ENCODE measurements at regions not wholly inside any gene's neighbourhood (a gene's known extent, or its start where the extent isn't known, plus 50 kb on each side); places are given as distances from the start of the nearest gene placed in this dataset.

DNA sequence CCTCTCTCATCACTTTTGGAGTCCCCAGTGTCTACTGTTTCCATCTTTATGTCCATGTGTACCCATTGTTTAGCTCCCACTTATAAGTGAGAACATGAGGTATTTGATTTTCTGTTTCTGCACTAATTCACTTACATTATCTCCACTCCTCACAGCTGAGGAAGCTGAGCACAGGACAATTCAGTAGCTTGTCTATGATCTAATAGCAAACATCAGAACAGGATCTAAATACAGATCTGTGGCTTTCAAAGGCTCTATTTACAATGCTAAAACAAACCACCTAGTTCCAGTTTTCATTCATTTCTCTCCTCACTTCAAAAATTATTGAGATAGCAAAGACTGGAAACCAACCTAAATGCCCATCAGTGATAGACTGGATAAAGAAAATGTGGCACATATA lies 52.0 kb upstream of the DDX18 start:
- no peaks in the 10 kb centered on the region for H3K9me3 ChIP-seq (ENCODE audit: control insufficient read depth in 4 of 4, low read length in 3 of 4)
- H3K27ac ChIP-seq (ENCODE audit: low read depth in 1 of 2, low read length in 2 of 2) = no peak overlapping the region
- no peaks in the 10 kb centered on the region for H3K27me3 ChIP-seq (ENCODE audit: control insufficient read depth in 4 of 4, insufficient read depth in 4 of 4, low read length in 3 of 4)
- TF ChIP-seq, protein P1, sequence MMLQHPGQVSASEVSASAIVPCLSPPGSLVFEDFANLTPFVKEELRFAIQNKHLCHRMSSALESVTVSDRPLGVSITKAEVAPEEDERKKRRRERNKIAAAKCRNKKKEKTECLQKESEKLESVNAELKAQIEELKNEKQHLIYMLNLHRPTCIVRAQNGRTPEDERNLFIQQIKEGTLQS (IDR thresholded peaks at IDR 0.05) = no peak
- TF ChIP-seq TAF1 (conservative IDR thresholded peaks at IDR 0.05) = no peak
- TF ChIP-seq YY1 (IDR thresholded peaks at IDR 0.05) = no peak
- TF ChIP-seq, protein P2, sequence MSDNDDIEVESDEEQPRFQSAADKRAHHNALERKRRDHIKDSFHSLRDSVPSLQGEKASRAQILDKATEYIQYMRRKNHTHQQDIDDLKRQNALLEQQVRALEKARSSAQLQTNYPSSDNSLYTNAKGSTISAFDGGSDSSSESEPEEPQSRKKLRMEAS (IDR thresholded peaks at IDR 0.05) = no peak
- no peak for TF ChIP-seq EGR1 (IDR thresholded peaks at IDR 0.05; ENCODE audit: low read depth in 2 of 2)
- TF ChIP-seq HNF4G (IDR thresholded peaks at IDR 0.05) = no peak
- no peak for TF ChIP-seq RXRA (IDR thresholded peaks at IDR 0.05)
- no peak for TF ChIP-seq HNF4A (conservative IDR thresholded peaks at IDR 0.05)
- TF ChIP-seq FOXA1 (IDR thresholded peaks at IDR 0.05) = no peak
- TF ChIP-seq, protein P3, sequence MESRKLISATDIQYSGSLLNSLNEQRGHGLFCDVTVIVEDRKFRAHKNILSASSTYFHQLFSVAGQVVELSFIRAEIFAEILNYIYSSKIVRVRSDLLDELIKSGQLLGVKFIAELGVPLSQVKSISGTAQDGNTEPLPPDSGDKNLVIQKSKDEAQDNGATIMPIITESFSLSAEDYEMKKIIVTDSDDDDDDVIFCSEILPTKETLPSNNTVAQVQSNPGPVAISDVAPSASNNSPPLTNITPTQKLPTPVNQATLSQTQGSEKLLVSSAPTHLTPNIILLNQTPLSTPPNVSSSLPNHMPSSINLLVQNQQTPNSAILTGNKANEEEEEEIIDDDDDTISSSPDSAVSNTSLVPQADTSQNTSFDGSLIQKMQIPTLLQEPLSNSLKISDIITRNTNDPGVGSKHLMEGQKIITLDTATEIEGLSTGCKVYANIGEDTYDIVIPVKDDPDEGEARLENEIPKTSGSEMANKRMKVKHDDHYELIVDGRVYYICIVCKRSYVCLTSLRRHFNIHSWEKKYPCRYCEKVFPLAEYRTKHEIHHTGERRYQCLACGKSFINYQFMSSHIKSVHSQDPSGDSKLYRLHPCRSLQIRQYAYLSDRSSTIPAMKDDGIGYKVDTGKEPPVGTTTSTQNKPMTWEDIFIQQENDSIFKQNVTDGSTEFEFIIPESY (IDR thresholded peaks at IDR 0.05) = no peak
- TF ChIP-seq FOXA2 (IDR thresholded peaks at IDR 0.05) = no peak
- no peak for TF ChIP-seq RAD21 (IDR thresholded peaks at IDR 0.05)
- no peak for TF ChIP-seq GABPA (IDR thresholded peaks at IDR 0.05 in 1 of 2, conservative IDR thresholded peaks at IDR 0.05 in 1 of 2)
- TF ChIP-seq, protein P4, sequence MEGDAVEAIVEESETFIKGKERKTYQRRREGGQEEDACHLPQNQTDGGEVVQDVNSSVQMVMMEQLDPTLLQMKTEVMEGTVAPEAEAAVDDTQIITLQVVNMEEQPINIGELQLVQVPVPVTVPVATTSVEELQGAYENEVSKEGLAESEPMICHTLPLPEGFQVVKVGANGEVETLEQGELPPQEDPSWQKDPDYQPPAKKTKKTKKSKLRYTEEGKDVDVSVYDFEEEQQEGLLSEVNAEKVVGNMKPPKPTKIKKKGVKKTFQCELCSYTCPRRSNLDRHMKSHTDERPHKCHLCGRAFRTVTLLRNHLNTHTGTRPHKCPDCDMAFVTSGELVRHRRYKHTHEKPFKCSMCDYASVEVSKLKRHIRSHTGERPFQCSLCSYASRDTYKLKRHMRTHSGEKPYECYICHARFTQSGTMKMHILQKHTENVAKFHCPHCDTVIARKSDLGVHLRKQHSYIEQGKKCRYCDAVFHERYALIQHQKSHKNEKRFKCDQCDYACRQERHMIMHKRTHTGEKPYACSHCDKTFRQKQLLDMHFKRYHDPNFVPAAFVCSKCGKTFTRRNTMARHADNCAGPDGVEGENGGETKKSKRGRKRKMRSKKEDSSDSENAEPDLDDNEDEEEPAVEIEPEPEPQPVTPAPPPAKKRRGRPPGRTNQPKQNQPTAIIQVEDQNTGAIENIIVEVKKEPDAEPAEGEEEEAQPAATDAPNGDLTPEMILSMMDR (IDR thresholded peaks at IDR 0.05; ENCODE audit: low read depth, low read length, missing input control) = no peak
- TF ChIP-seq SP1 (IDR thresholded peaks at IDR 0.05) = no peak
- TF ChIP-seq, protein P5, sequence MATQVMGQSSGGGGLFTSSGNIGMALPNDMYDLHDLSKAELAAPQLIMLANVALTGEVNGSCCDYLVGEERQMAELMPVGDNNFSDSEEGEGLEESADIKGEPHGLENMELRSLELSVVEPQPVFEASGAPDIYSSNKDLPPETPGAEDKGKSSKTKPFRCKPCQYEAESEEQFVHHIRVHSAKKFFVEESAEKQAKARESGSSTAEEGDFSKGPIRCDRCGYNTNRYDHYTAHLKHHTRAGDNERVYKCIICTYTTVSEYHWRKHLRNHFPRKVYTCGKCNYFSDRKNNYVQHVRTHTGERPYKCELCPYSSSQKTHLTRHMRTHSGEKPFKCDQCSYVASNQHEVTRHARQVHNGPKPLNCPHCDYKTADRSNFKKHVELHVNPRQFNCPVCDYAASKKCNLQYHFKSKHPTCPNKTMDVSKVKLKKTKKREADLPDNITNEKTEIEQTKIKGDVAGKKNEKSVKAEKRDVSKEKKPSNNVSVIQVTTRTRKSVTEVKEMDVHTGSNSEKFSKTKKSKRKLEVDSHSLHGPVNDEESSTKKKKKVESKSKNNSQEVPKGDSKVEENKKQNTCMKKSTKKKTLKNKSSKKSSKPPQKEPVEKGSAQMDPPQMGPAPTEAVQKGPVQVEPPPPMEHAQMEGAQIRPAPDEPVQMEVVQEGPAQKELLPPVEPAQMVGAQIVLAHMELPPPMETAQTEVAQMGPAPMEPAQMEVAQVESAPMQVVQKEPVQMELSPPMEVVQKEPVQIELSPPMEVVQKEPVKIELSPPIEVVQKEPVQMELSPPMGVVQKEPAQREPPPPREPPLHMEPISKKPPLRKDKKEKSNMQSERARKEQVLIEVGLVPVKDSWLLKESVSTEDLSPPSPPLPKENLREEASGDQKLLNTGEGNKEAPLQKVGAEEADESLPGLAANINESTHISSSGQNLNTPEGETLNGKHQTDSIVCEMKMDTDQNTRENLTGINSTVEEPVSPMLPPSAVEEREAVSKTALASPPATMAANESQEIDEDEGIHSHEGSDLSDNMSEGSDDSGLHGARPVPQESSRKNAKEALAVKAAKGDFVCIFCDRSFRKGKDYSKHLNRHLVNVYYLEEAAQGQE (IDR thresholded peaks at IDR 0.05) = no peak
- no peak for TF ChIP-seq NR2F2 (IDR thresholded peaks at IDR 0.05)
- H3K9ac ChIP-seq (ENCODE audit: low read depth in 1 of 2, low read length in 2 of 2) = no peak overlapping the region
- no peak for DNase-seq (ENCODE audit: low spot score)
- no peaks in the 10 kb centered on the region for H3K4me1 ChIP-seq (ENCODE audit: control insufficient read depth in 4 of 4, insufficient read depth in 4 of 4, low read length in 3 of 4)
- H3K4me3 ChIP-seq (ENCODE audit: low read depth in 1 of 3, low read length in 3 of 3) = no peak overlapping the region
- no peaks in the 10 kb centered on the region for H3K36me3 ChIP-seq (ENCODE audit: control insufficient read depth in 4 of 4, insufficient read depth in 3 of 4, low read depth in 1 of 4, low read length in 3 of 4)

DNA sequence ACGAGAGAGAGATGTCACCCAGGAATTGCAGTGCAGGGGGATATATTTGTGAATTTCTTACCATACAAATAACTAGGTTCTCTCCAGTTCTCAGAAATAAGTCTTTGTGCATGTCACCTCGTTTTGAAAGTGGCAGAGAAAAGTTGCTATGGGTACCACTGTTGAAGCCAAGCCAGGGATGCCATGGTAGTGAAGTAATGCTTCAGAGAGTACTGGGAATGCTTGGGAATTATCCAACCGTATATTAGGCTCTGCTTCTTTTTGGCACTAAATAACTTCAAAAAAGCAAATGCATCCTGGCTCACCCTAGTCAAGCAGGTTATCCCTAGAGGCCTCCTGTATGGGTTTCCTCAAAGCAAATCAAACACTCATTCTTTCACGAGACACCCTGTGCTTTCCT lies 50.7 kb upstream of the DDX18 start:
- DNase-seq (ENCODE audit: low spot score) = no peak
- TF ChIP-seq, protein P3 (IDR thresholded peaks at IDR 0.05) = no peak
- no peak for TF ChIP-seq HNF4G (IDR thresholded peaks at IDR 0.05)
- no peak for TF ChIP-seq RXRA (IDR thresholded peaks at IDR 0.05)
- TF ChIP-seq, protein P4 (IDR thresholded peaks at IDR 0.05; ENCODE audit: low read depth, low read length, missing input control) = no peak
- no peak for TF ChIP-seq FOXA1 (IDR thresholded peaks at IDR 0.05)
- TF ChIP-seq TAF1 (conservative IDR thresholded peaks at IDR 0.05) = no peak
- TF ChIP-seq EGR1 (IDR thresholded peaks at IDR 0.05; ENCODE audit: low read depth in 2 of 2) = no peak
- TF ChIP-seq RAD21 (IDR thresholded peaks at IDR 0.05) = no peak
- TF ChIP-seq SP1 (IDR thresholded peaks at IDR 0.05) = no peak
- Histone ChIP-seq H3K36me3 (ENCODE audit: control insufficient read depth in 4 of 4, insufficient read depth in 3 of 4, low read depth in 1 of 4, low read length in 3 of 4) (no peaks in the 10 kb centered on the region), H3K9ac (ENCODE audit: low read depth in 1 of 2, low read length in 2 of 2) (no peak overlapping the region), H3K4me1 (ENCODE audit: control insufficient read depth in 4 of 4, insufficient read depth in 4 of 4, low read length in 3 of 4) (no peaks in the 10 kb centered on the region), H3K27me3 (ENCODE audit: control insufficient read depth in 4 of 4, insufficient read depth in 4 of 4, low read length in 3 of 4) (no peaks in the 10 kb centered on the region), H3K4me3 (ENCODE audit: low read depth in 1 of 3, low read length in 3 of 3) (no peak overlapping the region), H3K27ac (ENCODE audit: low read depth in 1 of 2, low read length in 2 of 2) (no peak overlapping the region), H3K9me3 (ENCODE audit: control insufficient read depth in 4 of 4, low read length in 3 of 4) (no peaks in the 10 kb centered on the region)
- 66% methylated on average over 4 of the region's 4 CpGs for WGBS

Data from liver (tissue), 8 donors.